EL (cell line): ENCODE measurements at regions not wholly inside any gene's neighbourhood (a gene's known extent, or its start where the extent isn't known, plus 50 kb on each side); places are given as distances from the start of the nearest gene placed in this dataset.

ENCODE experiments used
- DNase-seq: peaks from one replicate; pipeline ENCODE4 v3.0.0-alpha.2; 2016

DNA sequence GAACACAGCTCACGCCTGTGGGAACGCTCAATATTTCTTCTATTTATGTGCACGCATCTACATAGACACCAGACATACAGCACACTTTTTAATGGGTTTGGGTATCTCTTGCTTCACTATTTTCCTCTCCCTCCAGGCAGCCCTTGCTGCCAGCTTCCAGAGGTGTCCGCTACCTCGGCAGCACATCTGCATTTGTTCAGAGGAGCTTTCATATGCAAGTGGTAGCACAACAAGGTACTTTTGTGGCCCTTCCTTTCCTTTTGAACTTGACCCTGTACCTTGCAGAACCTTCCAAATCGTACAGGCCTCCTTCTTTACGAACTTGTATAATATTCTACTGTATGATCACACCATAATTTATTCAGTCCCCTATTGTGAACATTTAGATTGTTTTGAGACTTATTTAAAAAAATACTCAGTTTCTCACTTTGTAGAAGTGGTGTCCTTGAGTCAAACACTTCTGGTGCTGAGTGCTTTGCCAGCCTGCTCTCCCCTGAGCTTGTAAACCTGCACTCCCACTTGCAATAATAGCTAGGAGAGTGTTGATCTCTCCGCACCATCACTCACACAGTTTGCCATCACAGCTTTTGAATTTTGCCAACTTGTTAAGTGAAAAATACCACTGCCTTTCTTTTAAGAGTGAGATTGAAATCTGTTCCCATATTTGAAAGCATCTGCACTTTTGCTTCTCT is 106.0 kb upstream of the ZNF32 start:
- no peak for DNase-seq

DNA sequence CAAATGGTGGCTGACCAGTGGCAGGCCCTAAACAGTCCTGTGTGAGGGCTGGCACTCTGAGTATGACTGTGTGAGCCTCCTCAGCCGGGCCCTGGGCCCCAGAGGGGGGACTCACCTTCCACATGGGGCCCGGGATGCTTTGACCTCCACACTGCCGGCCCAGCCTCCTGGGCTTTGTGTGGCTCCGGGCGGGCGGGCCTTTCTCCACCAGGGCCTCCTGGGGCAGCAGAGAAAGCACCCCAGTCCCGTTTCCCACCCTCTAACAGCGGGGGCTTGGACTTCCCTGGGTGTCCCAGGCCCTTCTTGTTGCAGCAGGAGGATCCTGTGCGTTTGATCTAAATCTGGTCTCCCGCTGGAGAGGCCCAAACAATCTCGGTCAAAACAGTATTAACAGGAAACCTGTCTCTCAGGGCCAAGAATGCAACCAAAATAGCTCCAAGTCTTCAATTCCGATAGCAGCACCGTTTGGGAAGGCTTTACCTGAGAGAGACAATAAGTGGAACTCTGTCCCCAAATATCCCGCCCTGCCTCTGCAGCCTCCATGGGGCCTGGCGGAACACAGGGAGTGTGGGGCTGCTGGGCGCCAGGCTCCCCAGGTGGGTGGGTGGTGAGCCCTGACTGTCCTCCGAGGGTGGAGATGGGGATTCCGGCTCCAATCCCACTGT is 104.8 kb upstream of the ZNF32 start:
- DNase-seq = no peak

DNA sequence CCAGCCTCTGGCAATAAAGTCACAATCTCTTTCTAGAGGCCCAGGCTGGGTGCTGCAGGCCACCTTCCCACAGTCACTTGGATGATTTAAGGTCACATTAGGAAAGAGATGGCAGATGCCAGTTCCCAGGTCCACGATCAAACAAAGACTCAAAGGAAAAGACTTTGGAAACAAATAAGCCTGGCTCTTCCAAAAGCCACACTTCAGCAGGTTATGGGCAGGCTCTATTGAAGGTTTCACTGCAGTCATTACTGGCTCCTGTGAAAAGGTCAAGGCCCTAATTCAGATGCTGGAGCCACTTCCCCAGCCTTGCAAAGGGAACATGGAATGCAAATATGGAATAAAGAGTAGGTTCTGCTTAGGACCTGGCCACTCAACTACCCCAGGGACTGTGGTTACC is 104.0 kb upstream of the ZNF32 start:
- DNase-seq = no peak

DNA sequence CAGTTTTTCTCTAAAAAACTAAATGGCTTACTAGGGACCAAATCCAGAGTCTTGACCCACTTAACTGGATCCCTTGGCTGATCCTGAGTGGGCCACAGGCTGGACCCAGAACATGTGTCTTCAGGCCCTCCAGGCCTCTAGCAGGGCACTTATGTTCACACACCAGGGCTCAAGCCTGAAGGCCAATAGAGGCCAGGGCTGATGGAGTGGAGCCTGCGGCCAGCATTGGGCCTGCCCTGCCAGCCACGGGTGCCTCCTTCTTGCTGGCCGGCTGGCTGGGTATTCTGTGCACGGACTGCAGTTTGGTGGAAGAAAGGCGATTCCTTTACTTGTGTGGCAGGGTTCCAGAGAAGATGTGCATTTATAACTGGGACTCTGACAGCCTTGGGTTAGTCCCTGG is 103.0 kb upstream of the ZNF32 start:
- no peak for DNase-seq

DNA sequence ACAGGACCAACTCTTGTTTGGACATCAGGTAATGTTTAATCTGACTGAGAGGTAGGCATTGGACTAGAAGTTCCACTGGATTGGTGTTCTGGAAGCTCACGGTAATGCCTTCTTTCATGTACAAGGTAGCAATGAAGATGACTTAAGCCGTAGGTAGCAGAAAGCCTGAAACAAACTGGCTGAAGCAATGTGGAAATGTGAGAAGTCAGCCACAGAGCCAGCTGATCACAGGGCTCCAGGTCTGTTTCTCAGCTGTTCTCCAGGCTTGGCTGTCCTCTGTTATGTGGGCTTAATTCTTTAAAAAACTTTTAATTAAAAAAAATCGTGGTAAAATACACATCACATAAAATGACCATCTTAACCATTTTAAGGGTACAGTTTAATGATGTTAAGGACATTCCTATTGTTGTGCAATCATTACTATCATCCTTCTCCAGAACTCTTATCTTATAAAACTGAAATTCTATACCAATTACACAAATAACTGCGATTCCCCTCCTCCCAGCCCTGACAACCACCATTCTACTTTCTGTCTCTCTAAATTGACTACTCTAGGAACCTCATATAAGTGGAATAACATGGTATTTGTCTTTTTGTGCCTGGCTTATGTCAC is 101.4 kb upstream of the ZNF32 start:
- DNase-seq = no peak

DNA sequence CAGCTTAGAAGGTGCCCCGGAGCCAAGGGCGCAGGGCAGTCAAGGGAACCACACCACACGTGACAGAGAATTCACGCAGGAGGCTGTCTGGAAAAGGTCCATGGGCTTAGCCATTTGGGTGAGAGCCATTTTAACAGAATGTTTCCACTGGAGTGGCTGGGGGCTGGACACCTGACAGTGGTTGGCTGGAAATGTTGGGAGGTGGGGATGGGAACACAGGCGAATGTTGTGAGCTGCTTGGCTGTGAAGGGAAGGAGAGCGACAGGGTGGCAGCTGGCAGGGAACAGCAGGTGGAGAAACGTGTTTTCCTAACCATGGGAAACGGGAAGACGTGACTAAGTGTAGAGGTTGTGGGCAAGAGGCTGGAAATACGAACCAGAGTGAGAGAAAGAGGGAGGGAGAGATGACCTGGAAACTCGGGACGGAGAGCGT is 100.5 kb upstream of the ZNF32 start:
- no peak for DNase-seq

DNA sequence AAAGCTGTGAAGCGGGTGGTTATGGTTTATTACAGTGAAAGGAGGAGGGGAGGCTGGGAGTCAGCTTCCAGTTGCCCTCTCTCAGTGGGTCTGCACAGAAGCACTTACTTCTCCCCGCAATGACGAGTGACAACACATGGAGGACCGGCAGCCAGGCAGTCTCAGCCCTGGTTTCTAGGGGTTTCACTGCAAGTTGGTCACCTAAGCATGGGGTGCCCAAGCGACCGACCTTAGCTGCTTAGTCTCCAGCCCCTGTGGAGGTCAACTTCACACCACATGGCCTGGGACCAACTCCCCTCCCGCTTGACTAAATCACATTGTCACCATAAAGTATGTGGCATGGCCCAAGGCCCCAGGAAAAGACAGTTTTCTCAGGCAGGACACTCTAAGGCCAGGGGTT is 99.9 kb upstream of the ZNF32 start:
- DNase-seq = no peak

DNA sequence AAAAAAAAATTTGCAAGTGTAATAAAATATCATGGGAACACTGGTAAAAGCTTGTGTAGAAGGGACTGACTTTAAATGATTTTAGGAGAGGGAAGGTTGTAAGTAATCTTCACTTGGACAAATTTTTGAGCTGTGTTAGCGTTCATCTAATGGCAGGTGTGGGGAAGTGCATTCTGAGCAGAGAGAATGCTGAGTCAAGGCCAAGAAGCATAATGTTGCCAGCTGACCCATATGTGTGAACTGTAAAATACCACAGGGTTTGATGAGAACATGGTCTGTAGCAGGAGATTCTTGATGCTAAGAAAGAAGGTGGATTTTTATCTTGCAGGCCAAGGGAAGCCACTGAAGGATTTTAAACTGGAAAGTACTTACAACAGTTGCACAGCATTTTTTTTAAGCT is 98.2 kb upstream of the ZNF32 start:
- no peak for DNase-seq

DNA sequence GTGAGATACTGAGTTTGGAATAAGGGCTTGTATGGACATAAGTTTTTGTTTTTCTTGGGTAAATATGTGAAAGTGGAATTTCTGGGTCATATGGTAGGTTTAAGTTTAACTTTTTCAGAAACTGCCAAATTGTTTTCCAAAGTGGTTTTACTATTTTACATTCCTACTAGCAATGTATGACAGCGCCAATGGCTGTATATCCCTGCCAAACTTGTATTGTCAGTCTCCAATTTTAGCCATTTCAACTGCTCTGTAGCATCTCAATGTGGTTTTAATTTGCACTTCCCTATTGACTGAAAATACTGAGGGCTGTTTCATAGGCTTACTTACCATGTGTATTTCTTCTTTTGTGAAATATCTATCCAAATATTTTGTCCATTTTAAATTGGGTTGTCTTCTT is 90.5 kb upstream of the ZNF32 start:
- no peak for DNase-seq

DNA sequence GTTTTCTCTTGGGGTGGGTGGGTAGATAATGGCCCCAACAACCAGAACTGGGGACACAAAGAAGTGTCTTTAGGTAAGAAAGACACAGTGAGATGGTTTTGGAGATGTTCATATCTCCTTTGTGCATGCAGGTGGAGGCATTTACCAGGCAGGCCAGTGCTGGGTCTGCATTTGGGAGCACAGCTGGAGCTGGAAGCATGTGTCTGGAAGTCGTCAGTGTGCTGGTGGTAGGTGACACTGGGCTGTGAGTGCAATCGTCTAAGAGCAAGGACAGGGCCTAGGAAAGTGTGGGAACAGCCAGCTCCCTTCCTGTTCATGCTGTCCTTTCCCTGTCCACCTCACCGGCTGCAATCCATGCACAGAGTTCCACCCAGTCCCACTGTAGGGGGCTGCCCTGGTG is 88.3 kb upstream of the ZNF32 start:
- no peak for DNase-seq

DNA sequence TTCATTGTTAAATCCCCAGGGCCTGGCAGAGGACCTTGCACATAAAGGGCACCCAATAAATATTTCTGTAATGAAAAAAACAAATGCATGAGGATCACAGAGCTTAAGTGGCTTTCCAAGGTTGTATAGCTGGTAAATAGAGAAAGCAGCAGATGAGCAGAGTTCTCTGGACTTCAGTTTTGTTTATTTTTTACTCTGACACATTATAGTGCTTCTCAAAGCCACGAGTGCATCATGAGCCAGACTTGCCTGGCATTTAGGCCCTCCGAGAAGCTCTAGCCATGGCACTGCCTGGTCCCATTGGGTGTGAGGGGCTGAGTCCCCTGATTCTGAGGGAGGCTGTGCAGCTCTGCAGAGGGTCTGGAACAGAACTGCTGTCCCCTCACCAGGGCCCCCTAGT is 87.2 kb upstream of the ZNF32 start:
- DNase-seq = peak; percentile 40

DNA sequence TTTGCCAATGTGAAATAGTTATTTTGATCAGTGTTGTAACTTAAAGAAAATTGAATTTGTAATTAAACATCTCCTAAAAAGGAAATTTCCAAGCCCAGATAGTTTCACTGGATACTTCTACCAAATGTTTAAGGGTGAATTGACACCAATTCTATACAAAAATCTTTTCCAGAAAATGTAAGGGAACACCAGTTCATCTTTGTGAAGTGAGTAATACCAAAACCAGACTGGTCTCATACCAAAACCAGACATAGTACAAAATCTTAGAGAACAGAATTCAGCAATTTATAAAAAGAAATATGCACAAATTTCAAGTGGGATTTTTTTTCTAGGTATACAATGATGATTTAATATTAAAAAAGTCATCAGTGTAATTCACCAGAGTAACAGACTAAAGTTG is 86.0 kb upstream of the ZNF32 start:
- DNase-seq = no peak

DNA sequence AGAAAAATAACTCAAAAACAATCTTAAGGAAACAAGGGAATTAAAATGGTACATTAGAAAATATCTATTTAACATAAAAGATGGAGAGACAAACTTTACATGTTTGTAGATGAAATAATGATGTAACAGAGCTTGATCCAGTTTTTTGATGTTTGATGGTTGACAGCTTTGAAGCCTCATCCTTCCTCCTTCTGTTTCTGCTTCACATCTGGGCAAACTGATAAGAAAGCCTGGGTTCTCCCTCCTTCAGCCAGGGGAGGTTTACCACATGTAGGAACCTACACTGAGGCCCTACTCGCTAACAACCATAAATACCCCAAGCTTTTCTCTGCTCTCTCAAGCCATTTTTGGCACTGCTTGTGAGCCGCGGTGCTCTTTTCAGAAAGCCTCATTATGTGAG is 82.8 kb upstream of the ZNF32 start:
- no peak for DNase-seq

DNA sequence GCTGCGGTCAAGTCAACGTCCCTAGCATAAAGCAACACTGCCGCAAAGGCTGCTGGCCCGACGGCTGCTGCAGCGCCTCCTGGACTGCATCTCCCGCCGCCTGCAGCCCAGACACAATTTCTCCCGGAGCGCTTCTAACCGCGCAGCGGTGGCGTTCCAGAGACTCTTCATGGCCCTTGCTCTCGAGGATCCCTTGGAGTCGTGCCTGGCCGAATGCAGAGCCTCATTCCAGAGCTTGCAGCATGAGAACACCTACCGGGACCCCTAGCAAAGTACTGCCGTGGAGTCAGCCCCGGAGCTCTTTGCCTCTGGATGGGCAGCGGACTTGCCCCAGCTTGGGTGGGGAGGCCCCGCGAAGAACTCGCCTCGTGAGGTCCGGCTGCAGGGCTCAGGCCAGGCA is 79.7 kb upstream of the ZNF32 start:
- DNase-seq = no peak

DNA sequence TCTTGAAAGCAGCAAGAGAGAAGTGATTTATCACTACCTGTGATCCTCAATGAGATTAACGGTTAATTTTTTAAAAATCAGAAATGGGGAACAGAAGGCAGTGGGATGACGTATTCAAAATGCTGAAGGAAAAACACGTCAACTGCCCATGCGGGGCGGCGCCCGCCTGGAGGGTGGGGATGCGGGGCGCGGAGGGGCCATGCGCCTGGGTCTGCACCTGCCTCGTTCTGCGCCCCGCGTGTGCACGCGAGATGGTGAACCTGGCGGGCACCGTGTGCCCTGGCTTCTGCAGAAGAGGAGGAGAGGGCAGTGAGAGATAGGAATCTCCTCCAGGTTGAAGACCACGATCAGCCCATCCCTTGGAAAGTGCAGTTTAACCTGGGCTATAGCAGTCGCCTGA is 79.3 kb upstream of the ZNF32 start:
- DNase-seq = no peak

DNA sequence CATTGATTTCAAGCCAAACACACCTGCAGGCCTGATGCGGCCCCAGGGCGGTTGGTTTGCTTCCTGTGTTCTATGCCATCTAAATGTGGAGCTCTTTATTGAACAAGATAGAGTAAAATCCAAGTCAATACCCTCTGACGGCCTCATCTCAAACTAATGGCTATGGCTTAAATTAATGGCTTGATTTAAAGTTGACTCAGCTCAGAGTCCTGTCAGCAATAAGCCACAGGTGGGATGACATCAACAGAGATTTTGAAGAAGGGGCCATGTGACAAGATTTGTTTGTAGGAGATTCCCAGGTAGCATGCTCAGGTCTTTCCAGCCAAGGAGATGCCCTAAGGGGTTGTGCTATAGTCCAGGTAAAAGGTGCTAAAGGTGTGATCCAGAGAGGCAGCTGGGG is 66.7 kb upstream of the ZNF32 start:
- DNase-seq = no peak

DNA sequence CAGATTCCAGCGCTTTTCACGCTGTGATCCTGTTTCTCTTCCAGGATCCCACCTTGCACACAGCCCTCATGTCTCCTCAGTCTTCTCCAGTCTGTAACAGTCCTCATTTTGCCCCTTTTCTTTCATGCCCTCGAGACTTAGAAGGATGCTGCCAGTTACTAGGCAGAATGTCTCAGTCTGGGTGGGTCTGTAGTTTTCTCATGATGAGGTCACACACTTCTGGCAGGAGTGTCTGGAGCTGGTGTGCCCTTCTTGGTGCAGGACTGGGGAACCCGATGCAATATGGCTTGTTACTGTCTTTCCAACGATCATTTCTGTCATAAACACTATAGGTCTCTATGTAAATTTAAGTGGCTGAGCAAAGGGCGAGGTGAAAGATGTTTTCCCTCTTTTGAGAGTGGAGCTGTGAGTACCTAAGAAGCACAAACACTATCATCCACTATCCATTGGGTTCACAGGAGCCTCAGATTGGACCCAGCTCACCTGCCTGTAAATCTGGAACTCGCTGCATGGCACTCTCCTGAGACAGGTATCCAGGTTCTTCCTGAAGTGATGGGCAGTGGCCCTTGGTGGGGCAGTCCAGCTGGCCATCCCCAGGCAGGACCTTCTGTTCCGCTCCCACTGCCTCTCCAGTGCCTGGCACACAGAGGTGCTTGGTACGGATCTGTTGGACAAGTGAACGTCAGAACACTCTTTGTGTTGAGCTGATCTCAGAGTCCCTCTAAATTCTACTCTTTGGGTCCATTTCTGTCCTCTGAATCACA is 64.3 kb upstream of the ZNF32 start:
- no peak for DNase-seq

DNA sequence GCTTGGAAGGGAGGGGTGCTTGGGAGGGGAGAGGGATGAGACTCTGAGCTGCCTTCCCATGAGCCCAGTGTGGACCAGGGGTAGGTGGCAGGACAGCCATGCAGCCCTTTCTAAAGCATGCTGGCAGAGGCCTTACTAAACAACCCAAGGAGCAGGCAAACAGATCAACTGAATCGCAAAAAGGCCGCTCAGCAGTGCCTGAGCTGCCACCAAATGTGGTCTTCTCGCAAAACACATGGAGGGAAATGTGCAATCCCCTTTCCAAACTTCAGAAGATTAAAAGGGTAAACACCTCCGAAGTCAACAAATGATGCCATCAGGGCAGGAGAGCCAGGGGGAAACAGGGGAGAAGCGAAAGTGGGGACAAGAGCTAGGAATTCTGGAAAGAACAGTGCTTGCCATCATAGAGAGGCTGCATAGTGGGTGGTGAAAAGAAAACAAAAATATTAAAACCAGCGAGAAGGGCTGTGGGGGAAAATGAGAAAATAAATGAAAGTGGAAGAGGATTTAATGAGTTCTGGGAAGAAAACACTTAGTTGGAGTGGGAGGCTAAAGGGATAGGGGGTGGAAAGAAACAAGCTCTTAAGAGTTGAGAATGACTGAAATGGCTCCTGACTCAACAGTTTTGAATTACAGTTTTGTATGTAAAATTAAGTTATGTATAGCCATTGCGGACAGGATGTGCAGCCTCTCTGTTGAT is 62.2 kb upstream of the ZNF32 start:
- no peak for DNase-seq

DNA sequence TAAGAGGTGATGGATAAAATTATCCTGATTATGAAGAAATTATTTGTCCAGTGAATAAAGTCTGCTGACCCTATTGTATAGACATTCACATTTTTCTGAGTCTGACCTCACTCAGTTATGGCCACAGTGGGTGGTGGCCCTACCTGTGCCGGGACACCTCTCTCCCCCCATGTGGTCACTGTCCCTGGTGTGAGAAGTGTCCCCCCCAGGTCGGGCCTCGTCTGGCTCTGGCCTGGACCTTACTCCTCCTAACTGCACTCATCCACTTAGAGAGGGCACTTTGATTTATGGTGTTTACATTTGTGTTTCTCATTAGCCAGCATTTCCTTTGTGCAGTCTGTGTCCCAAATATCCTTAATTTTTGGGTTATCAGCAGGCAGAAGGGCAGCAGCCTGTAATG is 59.6 kb upstream of the ZNF32 start:
- no peak for DNase-seq

DNA sequence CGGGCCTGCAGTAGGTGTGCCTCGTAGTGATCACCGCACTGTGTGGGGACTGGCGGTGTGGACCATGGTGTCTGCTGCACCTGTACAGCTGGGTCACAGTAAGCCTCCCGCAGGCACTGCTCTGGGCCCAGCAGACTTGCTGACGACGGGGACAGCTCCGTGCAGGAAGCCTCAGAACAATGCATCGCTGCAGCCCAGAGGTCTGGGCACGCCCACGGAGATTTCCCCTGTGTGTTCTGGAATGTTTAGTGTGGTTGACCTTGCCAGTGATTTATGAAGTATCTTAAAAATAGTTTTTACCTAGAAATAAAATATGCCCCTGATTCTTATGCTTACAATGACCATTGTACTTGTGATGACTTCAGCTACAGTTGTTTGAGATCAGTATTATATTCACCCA is 59.1 kb upstream of the ZNF32 start:
- DNase-seq = no peak

DNA sequence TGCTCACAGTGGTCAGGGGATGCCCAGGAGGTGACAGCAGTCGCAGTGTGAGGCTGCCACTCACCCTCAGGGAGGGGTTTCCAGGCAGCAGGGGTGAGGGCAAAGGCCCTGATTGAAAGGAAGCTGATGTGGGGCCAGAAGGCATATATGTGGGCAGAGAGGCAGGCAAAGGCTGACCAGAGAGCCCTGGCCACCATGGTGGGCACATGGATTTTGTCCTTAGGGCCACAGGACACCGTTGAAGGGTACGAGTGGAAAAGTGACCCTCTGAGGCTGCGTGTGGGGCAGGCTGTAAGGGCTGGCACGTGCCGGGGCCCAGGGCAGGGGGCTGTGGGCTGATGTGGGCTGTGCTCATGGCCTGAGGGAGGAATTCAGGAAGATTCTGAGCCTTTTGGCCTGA is 57.5 kb upstream of the ZNF32 start:
- DNase-seq = no peak

DNA sequence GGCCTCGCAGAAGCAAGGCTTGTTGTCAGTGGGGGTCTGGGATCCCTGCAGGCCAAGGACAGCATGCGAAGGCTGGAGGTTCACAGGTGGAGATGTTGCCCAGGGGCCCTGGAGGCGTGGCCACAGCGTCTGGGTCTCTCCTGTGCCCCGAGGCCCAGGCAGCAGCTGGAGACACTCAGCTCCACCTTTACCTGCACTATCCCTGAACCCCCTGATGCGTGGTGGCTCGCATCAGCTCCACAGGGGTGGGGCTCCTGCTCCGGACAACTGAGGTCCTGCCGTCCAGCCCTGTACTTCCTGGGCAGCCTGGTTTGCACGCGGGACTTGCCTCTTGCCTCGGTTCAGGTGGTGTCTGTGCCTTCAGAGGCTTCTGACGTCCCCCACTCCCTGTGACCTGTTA is 54.6 kb upstream of the ZNF32 start:
- no peak for DNase-seq

DNA sequence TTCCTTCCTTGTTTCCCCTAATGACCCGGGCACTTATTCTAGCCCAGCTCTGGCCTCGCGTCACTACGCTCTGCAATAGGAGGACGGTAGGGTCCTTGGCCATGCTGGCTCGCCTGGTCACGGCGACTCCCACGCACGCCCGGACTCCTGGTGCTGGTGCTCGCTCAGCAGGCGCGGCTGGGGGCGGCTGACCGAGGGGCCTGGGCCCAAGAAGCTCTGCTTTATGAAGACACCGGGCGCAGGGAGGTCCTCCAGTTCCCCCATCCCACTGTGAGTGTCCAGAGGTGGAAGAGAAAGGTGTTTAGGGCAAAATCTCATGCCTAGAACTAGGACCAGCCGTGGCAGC is 54.2 kb upstream of the ZNF32 start:
- no peak for DNase-seq
